ENCODE measurements at regions not wholly inside any gene's neighbourhood (a gene's known extent, or its start where the extent isn't known, plus 50 kb on each side); places are given as distances from the start of the nearest gene placed in this dataset.

- H3K36me3 ChIP-seq (ENCODE audit: insufficient read depth, low read length): no peaks in the 10 kb centered on the region
- TF ChIP-seq CTCF (IDR thresholded peaks at IDR 0.05; ENCODE audit: extremely low read depth, low read depth, low read length): no peak
Measured at GRCh38 chr12:92547420-92547819, 155.4 kb upstream of the PLEKHG7 start.

GRCh38 chr12:92546635-92547348 is 156.0 kb upstream of the PLEKHG7 start:
- Histone ChIP-seq H3K36me3 (ENCODE audit: insufficient read depth, low read length) (no peaks in the 10 kb centered on the region), H3K4me2 (ENCODE audit: insufficient read depth, low read length) (no peak overlapping the region), H2AFZ (ENCODE audit: low read length) (no peak overlapping the region), H3K4me1 (ENCODE audit: insufficient read depth, low read length) (peaks cover 4% of the 10 kb centered on the region), H3K4me3 (ENCODE audit: insufficient read depth, low read length) (no peak overlapping the region), H3K27me3 (ENCODE audit: insufficient read depth, low read length) (no peaks in the 10 kb centered on the region), H3K27ac (ENCODE audit: low read depth, low read length) (no peak overlapping the region), H3K9me3 (ENCODE audit: low read depth, low read length) (no peaks in the 10 kb centered on the region), H4K20me1 (ENCODE audit: insufficient read depth, low read length) (no peaks in the 10 kb centered on the region), H3K79me2 (ENCODE audit: insufficient read depth, low read length) (no peaks in the 10 kb centered on the region)
- DNase-seq (ENCODE audit: insufficient read length, low spot score, missing footprints): no peak
- TF ChIP-seq CTCF (IDR thresholded peaks at IDR 0.05; ENCODE audit: extremely low read depth, low read depth, low read length): no peak

More at GRCh38 chr12:92547420-92547819, 155.4 kb upstream of the PLEKHG7 start:
- Histone ChIP-seq H4K20me1 (ENCODE audit: insufficient read depth, low read length) (no peaks in the 10 kb centered on the region), H3K4me2 (ENCODE audit: insufficient read depth, low read length) (no peak overlapping the region), H3K9me3 (ENCODE audit: low read depth, low read length) (no peaks in the 10 kb centered on the region), H3K27ac (ENCODE audit: low read depth, low read length) (no peak overlapping the region), H2AFZ (ENCODE audit: low read length) (no peak overlapping the region), H3K79me2 (ENCODE audit: insufficient read depth, low read length) (no peaks in the 10 kb centered on the region), H3K4me3 (ENCODE audit: insufficient read depth, low read length) (no peak overlapping the region), H3K4me1 (ENCODE audit: insufficient read depth, low read length) (peaks cover 10% of the 10 kb centered on the region), H3K27me3 (ENCODE audit: insufficient read depth, low read length) (no peaks in the 10 kb centered on the region)
- peak; percentile 47 for DNase-seq (ENCODE audit: insufficient read length, low spot score, missing footprints)

GRCh38 chr12:92546259-92546634 is 156.5 kb upstream of the PLEKHG7 start:
- TF ChIP-seq CTCF (IDR thresholded peaks at IDR 0.05; ENCODE audit: extremely low read depth, low read depth, low read length): no peak
- H3K79me2 ChIP-seq (ENCODE audit: insufficient read depth, low read length): no peaks in the 10 kb centered on the region

GRCh38 chr12:92544322-92544721 is 158.5 kb upstream of the PLEKHG7 start:
- DNase-seq (ENCODE audit: insufficient read length, low spot score, missing footprints): no peak
- no peaks in the 10 kb centered on the region for H3K36me3 ChIP-seq (ENCODE audit: insufficient read depth, low read length)
- H3K79me2 ChIP-seq (ENCODE audit: insufficient read depth, low read length): no peaks in the 10 kb centered on the region
- peaks cover 7% of the 10 kb centered on the region for H3K4me1 ChIP-seq (ENCODE audit: insufficient read depth, low read length)
- no peaks in the 10 kb centered on the region for H4K20me1 ChIP-seq (ENCODE audit: insufficient read depth, low read length)
- H3K4me3 ChIP-seq (ENCODE audit: insufficient read depth, low read length): no peak overlapping the region
- H3K9me3 ChIP-seq (ENCODE audit: low read depth, low read length): no peaks in the 10 kb centered on the region
- no peaks in the 10 kb centered on the region for H3K27me3 ChIP-seq (ENCODE audit: insufficient read depth, low read length)
- no peak for TF ChIP-seq CTCF (IDR thresholded peaks at IDR 0.05; ENCODE audit: extremely low read depth, low read depth, low read length)
- H2AFZ ChIP-seq (ENCODE audit: low read length): no peak overlapping the region
- no peak overlapping the region for H3K27ac ChIP-seq (ENCODE audit: low read depth, low read length)
- no peak overlapping the region for H3K4me2 ChIP-seq (ENCODE audit: insufficient read depth, low read length)

More at GRCh38 chr12:92546259-92546634, 156.5 kb upstream of the PLEKHG7 start:
- H2AFZ ChIP-seq (ENCODE audit: low read length): no peak overlapping the region
- no peaks in the 10 kb centered on the region for H3K36me3 ChIP-seq (ENCODE audit: insufficient read depth, low read length)
- H3K4me3 ChIP-seq (ENCODE audit: insufficient read depth, low read length): no peak overlapping the region
- H3K27ac ChIP-seq (ENCODE audit: low read depth, low read length): no peak overlapping the region
- no peaks in the 10 kb centered on the region for H3K4me1 ChIP-seq (ENCODE audit: insufficient read depth, low read length)
- DNase-seq (ENCODE audit: insufficient read length, low spot score, missing footprints): no peak
- H3K9me3 ChIP-seq (ENCODE audit: low read depth, low read length): no peaks in the 10 kb centered on the region
- H3K4me2 ChIP-seq (ENCODE audit: insufficient read depth, low read length): no peak overlapping the region
- H3K27me3 ChIP-seq (ENCODE audit: insufficient read depth, low read length): no peaks in the 10 kb centered on the region
- H4K20me1 ChIP-seq (ENCODE audit: insufficient read depth, low read length): no peaks in the 10 kb centered on the region

Data from osteoblast (primary cell).